ENCODE measurements at regions not wholly inside any gene's neighbourhood (a gene's known extent, or its start where the extent isn't known, plus 50 kb on each side); places are given as distances from the start of the nearest gene placed in this dataset.
"Not testable (repeated sequence)": the region's sequence is repeated elsewhere in the genome, so short reads cannot be mapped to it uniquely, and the experiment has no call there.

DNA sequence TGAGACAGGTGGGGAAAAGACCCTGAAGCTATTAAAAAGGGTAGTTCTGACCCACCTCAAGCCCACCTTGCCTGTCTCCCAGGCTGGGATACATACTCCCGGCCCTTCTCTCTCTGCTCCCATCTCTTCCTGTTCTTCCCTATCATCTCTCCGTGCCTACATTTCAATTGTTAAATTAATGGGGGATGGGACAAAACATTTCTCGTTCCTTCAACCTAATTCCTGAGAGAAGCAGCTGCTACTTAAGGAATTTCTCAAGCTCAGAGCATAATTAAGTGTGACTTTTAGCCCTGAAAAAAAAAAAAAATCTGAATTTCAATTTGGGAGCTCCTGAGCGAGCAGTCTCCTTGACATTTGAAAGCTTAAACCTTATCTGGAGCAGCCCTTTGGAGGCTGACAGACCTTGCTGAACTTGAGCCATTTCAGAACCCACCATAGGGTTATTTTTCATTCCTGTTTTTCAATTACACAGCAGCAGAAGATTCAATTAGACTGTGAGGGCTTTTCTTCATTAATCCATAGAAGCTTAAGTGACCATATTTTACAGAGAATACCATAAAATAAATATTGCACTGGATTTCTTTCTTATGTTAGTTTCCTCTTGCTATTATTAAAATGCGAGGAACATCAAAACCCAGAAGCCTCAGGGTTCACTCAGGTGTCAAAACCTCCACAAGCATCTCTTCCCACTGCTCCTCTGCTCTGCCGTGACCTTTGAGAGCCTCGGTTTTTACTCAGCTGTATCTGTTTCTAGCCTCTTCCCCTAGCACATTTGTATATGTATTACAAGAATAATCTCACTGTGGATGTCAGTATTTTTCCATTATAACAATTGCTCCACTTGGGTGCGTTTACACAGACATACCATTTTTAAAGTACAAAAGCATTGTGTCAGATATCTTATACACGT, 125.7 kb downstream of the B3GNT2 start:
- no peaks in the 10 kb centered on the region for H3K27me3 ChIP-seq (ENCODE audit: control insufficient read depth, insufficient read depth, low read length)
- no peak overlapping the region for H3K4me3 ChIP-seq (ENCODE audit: low read depth in 2 of 2, low read length in 2 of 2)
- BruUV-seq (replicated peaks): no TSS peak
- TF ChIP-seq TCF7L2 (IDR thresholded peaks at IDR 0.05; ENCODE audit: low read depth, low read length) (no peak), CTCF (IDR thresholded peaks at IDR 0.05) (no peak), SIN3A (IDR thresholded peaks at IDR 0.05; ENCODE audit: borderline replicate concordance, insufficient read depth, low read depth, low read length) (no peak), REST (IDR thresholded peaks at IDR 0.05; ENCODE audit: insufficient read depth in 1 of 2, low read depth in 2 of 2, low read length in 1 of 2) (no peak), POLR2AphosphoS5 (IDR thresholded peaks at IDR 0.05; ENCODE audit: low read depth, low read length) (no peak)
- intact Hi-C loops (cut with micrococcal nuclease; ENCODE audit: unreplicated experiment) (no loop called here), in situ Hi-C loops (cut with HindIII; ENCODE audit: low pct_unique_long_range_greater_than_20kb, low sequenced_read_pairs) (no loop called here)
- DNase-seq (ENCODE audit: low read depth, low spot score) (no peak), ATAC-seq (no peak)
- CTCF ChIA-PET: no interaction called here
- H3K9me3 ChIP-seq (ENCODE audit: control insufficient read depth, insufficient read depth, low read depth, low read length): no peaks in the 10 kb centered on the region
- no peaks in the 10 kb centered on the region for H3K36me3 ChIP-seq (ENCODE audit: control insufficient read depth, insufficient read depth, low read length)
- POLR2A ChIA-PET: no interaction called here
- H3K4me1 ChIP-seq (ENCODE audit: control insufficient read depth, insufficient read depth, low read length): no peaks in the 10 kb centered on the region
- no peak overlapping the region for H3K27ac ChIP-seq (ENCODE audit: low read length)

DNA sequence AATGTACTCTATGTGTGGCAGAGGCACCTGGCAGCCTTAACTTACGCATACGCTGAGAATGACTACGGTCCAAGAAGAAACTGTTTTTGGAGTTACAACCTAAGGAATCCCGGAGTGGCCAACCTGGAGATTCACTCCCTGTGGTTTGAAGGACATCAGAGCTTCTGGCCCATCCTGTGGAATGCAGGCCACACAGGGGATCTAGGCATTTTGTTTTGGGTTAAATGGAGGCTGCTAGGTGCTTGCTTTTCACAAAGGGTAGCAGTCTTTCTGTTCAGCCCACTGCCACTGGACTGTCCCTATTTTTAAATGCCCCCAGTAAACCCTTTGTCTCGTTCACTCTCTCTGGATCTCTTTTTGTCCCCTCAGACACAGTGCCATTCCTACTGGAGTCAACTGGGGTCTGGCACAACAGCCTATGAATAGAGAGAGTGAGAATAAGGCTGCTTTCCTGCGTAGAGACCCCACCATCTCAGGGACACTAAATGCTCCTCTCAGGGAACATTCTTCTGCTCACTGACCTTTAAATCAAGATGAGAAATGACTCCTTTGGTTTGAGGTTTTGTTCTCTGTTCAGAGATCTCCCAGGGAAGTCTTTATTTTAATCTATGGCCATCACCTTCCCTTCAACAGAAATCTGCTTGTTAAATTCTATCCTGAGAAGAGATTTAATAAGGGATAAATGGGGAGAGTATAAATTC, 124.9 kb downstream of the B3GNT2 start:
- no TSS peak for BruUV-seq (replicated peaks)
- H3K9me3 ChIP-seq (ENCODE audit: control insufficient read depth, insufficient read depth, low read depth, low read length): no peaks in the 10 kb centered on the region
- H3K27me3 ChIP-seq (ENCODE audit: control insufficient read depth, insufficient read depth, low read length): no peaks in the 10 kb centered on the region
- ChIA-PET CTCF (no interaction called here), POLR2A (no interaction called here)
- DNase-seq (ENCODE audit: low read depth, low spot score): no peak
- no peak overlapping the region for H3K27ac ChIP-seq (ENCODE audit: low read length)
- no peak for ATAC-seq
- no peak overlapping the region for H3K4me3 ChIP-seq (ENCODE audit: low read depth in 2 of 2, low read length in 2 of 2)
- in situ Hi-C loops (cut with HindIII; ENCODE audit: low pct_unique_long_range_greater_than_20kb, low sequenced_read_pairs) (no loop called here), intact Hi-C loops (cut with micrococcal nuclease; ENCODE audit: unreplicated experiment) (no loop called here)
- H3K36me3 ChIP-seq (ENCODE audit: control insufficient read depth, insufficient read depth, low read length): no peaks in the 10 kb centered on the region
- no peaks in the 10 kb centered on the region for H3K4me1 ChIP-seq (ENCODE audit: control insufficient read depth, insufficient read depth, low read length)
- no peak for TF ChIP-seq SIN3A (IDR thresholded peaks at IDR 0.05; ENCODE audit: borderline replicate concordance, insufficient read depth, low read depth, low read length)
- TF ChIP-seq REST (IDR thresholded peaks at IDR 0.05; ENCODE audit: insufficient read depth in 1 of 2, low read depth in 2 of 2, low read length in 1 of 2): no peak
- no peak for TF ChIP-seq CTCF (IDR thresholded peaks at IDR 0.05)
- no peak for TF ChIP-seq POLR2AphosphoS5 (IDR thresholded peaks at IDR 0.05; ENCODE audit: low read depth, low read length)
- no peak for TF ChIP-seq TCF7L2 (IDR thresholded peaks at IDR 0.05; ENCODE audit: low read depth, low read length)

GRCh38 chr2:62320137-62320536, 124.2 kb downstream of the B3GNT2 start:
- BruUV-seq (replicated peaks); intact Hi-C loops (cut with micrococcal nuclease; ENCODE audit: unreplicated experiment); H3K27ac ChIP-seq (ENCODE audit: low read length); H3K9me3 ChIP-seq (ENCODE audit: control insufficient read depth, insufficient read depth, low read depth, low read length); H3K36me3 ChIP-seq (ENCODE audit: control insufficient read depth, insufficient read depth, low read length); H3K4me1 ChIP-seq (ENCODE audit: control insufficient read depth, insufficient read depth, low read length); in situ Hi-C loops (cut with HindIII; ENCODE audit: low pct_unique_long_range_greater_than_20kb, low sequenced_read_pairs); H3K27me3 ChIP-seq (ENCODE audit: control insufficient read depth, insufficient read depth, low read length); ATAC-seq; CTCF ChIA-PET; POLR2A ChIA-PET; H3K4me3 ChIP-seq (ENCODE audit: low read depth in 2 of 2, low read length in 2 of 2); DNase-seq (ENCODE audit: low read depth, low spot score): not testable (repeated sequence)

Data from Panc1 (cell line).